GM12878 (cell line): ENCODE measurements at regions not wholly inside any gene's neighbourhood (a gene's known extent, or its start where the extent isn't known, plus 50 kb on each side); places are given as distances from the start of the nearest gene placed in this dataset.

Experiments
- ATAC-seq: fragments of 200-7000 bp; cut with Tn5 transposase; 3 replicates; pipeline ENCODE4 v1.9.1; 2020; ENCODE audit warnings: mild to moderate bottlenecking, moderate library complexity
- BruUV-seq: library from RNA; stranded (reverse); fragments of 400-500 nt; replicated peaks from 2 replicates; lab custom pipeline; 2021; lab: Mats Ljungman, UMichigan
- CTCF ChIA-PET: fragments of 300-600 bp; sonication (Branson Sonifier 250); formaldehyde crosslinking; extraction: SDS; loops from one replicate; lab custom pipeline; 2021; ENCODE audit warnings: inconsistent platforms; lab: Yijun Ruan, JAX
- POLR2A ChIA-PET: fragments of 350-600 bp; formaldehyde crosslinking; extraction: SDS; loops from one replicate; lab custom pipeline; 2021; ENCODE audit warnings: inconsistent platforms; lab: Charles Lee
- RAD21 ChIA-PET: fragments of 300-600 bp; sonication (Branson Sonifier 250); formaldehyde crosslinking; loops from one replicate; lab custom pipeline; 2023; ENCODE audit warnings: antibody characterized with exemption; ENCODE audit not compliant: unreplicated experiment; lab: Charles Lee
- SMC1A ChIA-PET: fragments of 300-600 bp; sonication (Branson Sonifier 250); formaldehyde crosslinking; loops from one replicate; lab custom pipeline; 2023; ENCODE audit not compliant: unreplicated experiment, uncharacterized antibody; lab: Charles Lee
- DNase-seq: peaks from one replicate; pipeline ENCODE4 v3.0.0-alpha.2; 2011; ENCODE audit warnings: low read depth, low spot score
- FAIRE-seq: peaks from 3 replicates; lab custom pipeline; 2011; peaks lifted over from hg19 to GRCh38; lab: Jason Lieb, UNC
- H2AFZ ChIP-seq: 2 replicates; pipeline ENCODE4 v1.6.0; 2011; ENCODE audit warnings: low read depth, low read length, control low read depth; ENCODE audit not compliant: control insufficient read depth
- H3K27ac ChIP-seq: 2 replicates; pipeline ENCODE4 v1.5.1; 2011; ENCODE audit warnings: control low read depth; ENCODE audit not compliant: control insufficient read depth, insufficient read depth
- H3K27me3 ChIP-seq, 2 experiments: replicated peaks in 1 of 2; 2 replicates each; pipeline versions ENCODE4 v1.6.0 to v1.6.1; 2011; ENCODE audit warnings: low read length in 1 of 2; ENCODE audit not compliant: control insufficient read depth in 2 of 2, insufficient read depth in 2 of 2
- H3K36me3 ChIP-seq, 2 experiments: 2 replicates each; pipeline ENCODE4 v1.5.1; 2011; ENCODE audit warnings: low read length in 1 of 2; ENCODE audit not compliant: control insufficient read depth in 2 of 2, insufficient read depth in 2 of 2
- H3K4me1 ChIP-seq: 2 replicates; pipeline ENCODE4 v1.6.1; 2011; ENCODE audit warnings: mild to moderate bottlenecking, low read length, moderate library complexity, mixed read lengths; ENCODE audit not compliant: control insufficient read depth, insufficient read depth
- H3K4me2 ChIP-seq: 2 replicates; pipeline ENCODE4 v1.6.0; 2011; ENCODE audit warnings: control low read depth; ENCODE audit not compliant: control insufficient read depth, insufficient read depth
- H3K4me3 ChIP-seq: fragments of 200-600 bp; sonication (generic); 2 replicates; pipeline ENCODE4 v1.5.1; 2016
- H3K79me2 ChIP-seq: 2 replicates; pipeline ENCODE4 v1.6.0; 2011; ENCODE audit warnings: low read length; ENCODE audit not compliant: control insufficient read depth, insufficient read depth
- H3K9ac ChIP-seq: 2 replicates; pipeline ENCODE4 v1.8.0; 2011; ENCODE audit warnings: low read length, control low read depth, mixed read lengths; ENCODE audit not compliant: control insufficient read depth, insufficient read depth
- H3K9me3 ChIP-seq: replicated peaks from 3 replicates; pipeline ENCODE4 v1.5.1; 2011; ENCODE audit warnings: mild to moderate bottlenecking, low read length; ENCODE audit not compliant: control insufficient read depth, insufficient read depth
- H4K20me1 ChIP-seq: 2 replicates; pipeline ENCODE4 v1.6.0; 2011; ENCODE audit not compliant: control insufficient read depth, insufficient read depth
- CEBPB ChIP-seq, 2 experiments: fragments of 150-350 bp in 1 of 2; IDR thresholded peaks; 2 replicates each; pipeline ENCODE4 v1.6.1; 2012 to 2014; ENCODE audit warnings: low read depth in 2 of 2, low read length in 2 of 2, borderline replicate concordance in 1 of 2, inconsistent platforms in 1 of 2
- HCFC1 ChIP-seq: fragments of 150-350 bp; IDR thresholded peaks from 2 replicates; pipeline ENCODE4 v1.6.1; 2014; ENCODE audit warnings: low read length
- NFYB ChIP-seq: IDR thresholded peaks from 2 replicates; pipeline ENCODE4 v1.6.1; 2011; ENCODE audit warnings: low read depth, mild to moderate bottlenecking, low read length, improper control_type of control experiment, moderate library complexity; ENCODE audit not compliant: insufficient read depth
- PAX5 ChIP-seq: IDR thresholded peaks from 2 replicates; pipeline ENCODE4 v1.6.1; 2011; ENCODE audit warnings: low read depth, low read length, borderline replicate concordance
- SMAD5 ChIP-seq: IDR thresholded peaks from 2 replicates; pipeline ENCODE4 v1.6.1; 2016; ENCODE audit warnings: antibody characterized with exemption, low read depth
- TCF7 ChIP-seq: IDR thresholded peaks from 2 replicates; pipeline ENCODE4 v1.6.1; 2014; ENCODE audit warnings: antibody characterized with exemption, borderline replicate concordance
- ZNF384 ChIP-seq: IDR thresholded peaks from 2 replicates; pipeline ENCODE4 v1.6.1; 2012; ENCODE audit warnings: low read depth, mild to moderate bottlenecking, low read length, improper control_type of control experiment, borderline replicate concordance
- WGBS: methylation state at CpG from one replicate; pipeline ENCODE4 v1.1.6; 2016; ENCODE audit warnings: low lambda C conversion rate; ENCODE audit not compliant: insufficient replicate concordance, insufficient coverage; ENCODE audit errors: missing lambda C conversion rate; 5-methylcytosine and 5-hydroxymethylcytosine counted together
- in situ Hi-C: fragments of 300-500 bp; cut with MboI; formaldehyde crosslinking; loops from 9 replicates; pipeline ENCODE4 v1.14.3; 2018; ENCODE audit warnings: mixed read lengths
- intact Hi-C: fragments of 100-400 bp; cut with micrococcal nuclease; formaldehyde crosslinking; loops from one replicate; pipeline ENCODE4 v1.14.2; 2022; ENCODE audit not compliant: unreplicated experiment
- TF ChIP-seq, protein P1 (sequence below): fragments of 450-650 bp; conservative IDR thresholded peaks from 2 replicates; pipeline ENCODE4 v1.6.1; 2017; ENCODE audit warnings: mild to moderate bottlenecking, moderate library complexity
- TF ChIP-seq, protein P2 (sequence below): fragments of 450-650 bp; IDR thresholded peaks from 2 replicates; pipeline ENCODE4 v1.6.1; 2017; ENCODE audit warnings: borderline replicate concordance
- TF ChIP-seq, protein P3 (sequence below): IDR thresholded peaks from 2 replicates; pipeline ENCODE4 v1.6.1; 2011; ENCODE audit warnings: low read depth, low read length, improper control_type of control experiment, borderline replicate concordance

DNA sequence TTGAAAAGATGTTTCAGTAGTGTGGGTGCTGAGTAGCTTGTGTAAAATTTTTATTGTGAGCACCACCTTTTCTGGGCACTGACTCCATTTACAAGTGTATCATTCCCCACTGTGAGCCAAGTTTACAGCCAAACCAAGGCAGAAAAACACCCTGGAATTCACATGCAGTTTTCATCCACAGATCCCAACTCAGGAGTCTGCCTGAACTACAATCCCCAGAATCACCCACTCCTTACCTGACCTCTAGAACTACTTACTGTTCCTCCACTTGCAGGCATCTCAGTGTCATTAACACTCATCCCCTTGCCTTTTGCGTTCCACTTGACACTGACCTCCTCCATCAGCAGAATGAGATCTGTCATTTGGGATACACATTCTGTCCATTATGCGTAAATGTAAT, 2042.6 kb upstream of the CDH6 start:
- FAIRE-seq (no peak), ATAC-seq (no peak), DNase-seq (no peak)
- BruUV-seq, result no TSS peak
- Histone ChIP-seq H2AFZ (no peak overlapping the region), H3K79me2 (no peaks in the 10 kb centered on the region), H3K4me2 (no peak overlapping the region), H3K4me1 (no peaks in the 10 kb centered on the region), H3K27ac (no peak overlapping the region), H4K20me1 (no peaks in the 10 kb centered on the region), H3K27me3 (no peaks in the 10 kb centered on the region), H3K36me3 (no peaks in the 10 kb centered on the region), H3K4me3 (no peak overlapping the region), H3K9ac (no peak overlapping the region), H3K9me3 (no peaks in the 10 kb centered on the region)
- SMC1A ChIA-PET, result interaction anchor here (1.0 kb wide), 1 partner anchor 108 kb away, joined by 3 read pairs; no protein-coding TSS in a partner anchor
- intact Hi-C loops (no loop called here), in situ Hi-C loops (no loop called here)
- CTCF ChIA-PET, result no interaction called here
- TF ChIP-seq TCF7 (no peak), PAX5 (no peak), NFYB (no peak), HCFC1 (no peak), CEBPB (IDR thresholded peaks at IDR 0.05; ENCODE audit: borderline replicate concordance in 1 of 2, low read depth in 2 of 2, low read length in 2 of 2) (no peak), SMAD5 (no peak), ZNF384 (no peak)
- TF ChIP-seq, protein P1, sequence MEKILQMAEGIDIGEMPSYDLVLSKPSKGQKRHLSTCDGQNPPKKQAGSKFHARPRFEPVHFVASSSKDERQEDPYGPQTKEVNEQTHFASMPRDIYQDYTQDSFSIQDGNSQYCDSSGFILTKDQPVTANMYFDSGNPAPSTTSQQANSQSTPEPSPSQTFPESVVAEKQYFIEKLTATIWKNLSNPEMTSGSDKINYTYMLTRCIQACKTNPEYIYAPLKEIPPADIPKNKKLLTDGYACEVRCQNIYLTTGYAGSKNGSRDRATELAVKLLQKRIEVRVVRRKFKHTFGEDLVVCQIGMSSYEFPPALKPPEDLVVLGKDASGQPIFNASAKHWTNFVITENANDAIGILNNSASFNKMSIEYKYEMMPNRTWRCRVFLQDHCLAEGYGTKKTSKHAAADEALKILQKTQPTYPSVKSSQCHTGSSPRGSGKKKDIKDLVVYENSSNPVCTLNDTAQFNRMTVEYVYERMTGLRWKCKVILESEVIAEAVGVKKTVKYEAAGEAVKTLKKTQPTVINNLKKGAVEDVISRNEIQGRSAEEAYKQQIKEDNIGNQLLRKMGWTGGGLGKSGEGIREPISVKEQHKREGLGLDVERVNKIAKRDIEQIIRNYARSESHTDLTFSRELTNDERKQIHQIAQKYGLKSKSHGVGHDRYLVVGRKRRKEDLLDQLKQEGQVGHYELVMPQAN, result no peak
- TF ChIP-seq, protein P2, sequence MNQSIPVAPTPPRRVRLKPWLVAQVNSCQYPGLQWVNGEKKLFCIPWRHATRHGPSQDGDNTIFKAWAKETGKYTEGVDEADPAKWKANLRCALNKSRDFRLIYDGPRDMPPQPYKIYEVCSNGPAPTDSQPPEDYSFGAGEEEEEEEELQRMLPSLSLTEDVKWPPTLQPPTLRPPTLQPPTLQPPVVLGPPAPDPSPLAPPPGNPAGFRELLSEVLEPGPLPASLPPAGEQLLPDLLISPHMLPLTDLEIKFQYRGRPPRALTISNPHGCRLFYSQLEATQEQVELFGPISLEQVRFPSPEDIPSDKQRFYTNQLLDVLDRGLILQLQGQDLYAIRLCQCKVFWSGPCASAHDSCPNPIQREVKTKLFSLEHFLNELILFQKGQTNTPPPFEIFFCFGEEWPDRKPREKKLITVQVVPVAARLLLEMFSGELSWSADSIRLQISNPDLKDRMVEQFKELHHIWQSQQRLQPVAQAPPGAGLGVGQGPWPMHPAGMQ, result no peak
- TF ChIP-seq, protein P3, sequence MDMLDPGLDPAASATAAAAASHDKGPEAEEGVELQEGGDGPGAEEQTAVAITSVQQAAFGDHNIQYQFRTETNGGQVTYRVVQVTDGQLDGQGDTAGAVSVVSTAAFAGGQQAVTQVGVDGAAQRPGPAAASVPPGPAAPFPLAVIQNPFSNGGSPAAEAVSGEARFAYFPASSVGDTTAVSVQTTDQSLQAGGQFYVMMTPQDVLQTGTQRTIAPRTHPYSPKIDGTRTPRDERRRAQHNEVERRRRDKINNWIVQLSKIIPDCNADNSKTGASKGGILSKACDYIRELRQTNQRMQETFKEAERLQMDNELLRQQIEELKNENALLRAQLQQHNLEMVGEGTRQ, result no peak
- RAD21 ChIA-PET, result no interaction called here
- 57% methylated on average over 2 of the region's 2 CpGs for WGBS
- POLR2A ChIA-PET, result no interaction called here
